K562 (cell line): ENCODE measurements at regions not wholly inside any gene's neighbourhood (a gene's known extent, or its start where the extent isn't known, plus 50 kb on each side); places are given as distances from the start of the nearest gene placed in this dataset.

ENCODE experiments used
- C11orf30 ChIP-seq: fragments of 450-650 bp; IDR thresholded peaks from 2 replicates; pipeline ENCODE4 v1.6.1; 2016; ENCODE audit warnings: low read depth, mild to moderate bottlenecking
- CBFB ChIP-seq: sonication (generic); formaldehyde crosslinking; IDR thresholded peaks from 2 replicates; pipeline ENCODE4 v1.4.0; 2020; ENCODE audit warnings: mild to moderate bottlenecking, missing genetic modification reagents
- CREBBP ChIP-seq: IDR thresholded peaks from one replicate; pipeline ENCODE4 v1.6.1; 2012; ENCODE audit warnings: low read depth, mild to moderate bottlenecking, control low read depth, inconsistent platforms, low read length
- DIDO1 ChIP-seq: fragments of 450-650 bp; IDR thresholded peaks from 2 replicates; pipeline ENCODE4 v1.6.1; 2016; ENCODE audit warnings: low read depth, missing biosample characterization, missing genetic modification characterization
- ERF ChIP-seq: fragments of 450-650 bp; formaldehyde crosslinking; IDR thresholded peaks from 2 replicates; pipeline ENCODE4 v1.4.0; 2020; ENCODE audit warnings: mild to moderate bottlenecking, mixed read lengths
- FIP1L1 ChIP-seq: fragments of 200-400 bp; formaldehyde crosslinking; IDR thresholded peaks from 2 replicates; pipeline ENCODE4 v1.6.1; 2018; ENCODE audit warnings: mild to moderate bottlenecking, low read depth, low read length; ENCODE audit not compliant: poor library complexity, severe bottlenecking
- FOXJ2 ChIP-seq: fragments of 200-800 bp; sonication (Bioruptor generic); IDR thresholded peaks from 2 replicates; pipeline ENCODE4 v1.6.1; 2016; ENCODE audit warnings: missing genetic modification characterization, missing compliant biosample characterization
- FOXK1 ChIP-seq: sonication (generic); formaldehyde crosslinking; IDR thresholded peaks from 2 replicates; pipeline ENCODE4 v1.8.0; 2022; ENCODE audit warnings: missing genetic modification reagents, mild to moderate bottlenecking, borderline replicate concordance
- GTF2B ChIP-seq: IDR thresholded peaks from 2 replicates; pipeline ENCODE4 v1.6.1; 2011; ENCODE audit not compliant: insufficient read length; ENCODE audit errors: extremely low read depth
- HMGN3 ChIP-seq: IDR thresholded peaks from 2 replicates; pipeline ENCODE4 v1.6.1; 2011; ENCODE audit warnings: borderline replicate concordance, low read depth, mild to moderate bottlenecking, mixed read lengths, low read length; ENCODE audit not compliant: insufficient read length; ENCODE audit errors: extremely low read depth
- KDM4B ChIP-seq, 2 experiments: fragments of 450-650 bp in 1 of 2; sonication (generic) in 1 of 2; IDR thresholded peaks; 2 replicates each; pipeline ENCODE4 v1.6.1; 2016 to 2017; ENCODE audit warnings: borderline replicate concordance in 2 of 2, antibody characterized with exemption in 1 of 2, low read depth in 1 of 2, mild to moderate bottlenecking in 1 of 2
- LCOR ChIP-seq: sonication (generic); formaldehyde crosslinking; IDR thresholded peaks from 2 replicates; pipeline ENCODE4 v1.8.0; 2022; ENCODE audit warnings: mild to moderate bottlenecking, missing genetic modification reagents
- MAFK ChIP-seq: IDR thresholded peaks from 2 replicates; pipeline ENCODE4 v1.6.1; 2011; ENCODE audit warnings: low read length, improper control_type of control experiment
- MCM5 ChIP-seq: fragments of 450-650 bp; IDR thresholded peaks from 2 replicates; pipeline ENCODE4 v1.6.1; 2016; ENCODE audit warnings: low read depth
- MEF2D ChIP-seq: conservative IDR thresholded peaks from 2 replicates; pipeline ENCODE4 v1.6.1; 2016; ENCODE audit warnings: low read depth, missing genetic modification characterization, missing compliant biosample characterization
- MYNN ChIP-seq, 2 experiments: sonication (generic); formaldehyde crosslinking in 1 of 2; IDR thresholded peaks; 2 replicates each; pipeline versions ENCODE4 v1.5.0 to v1.6.1; 2016 to 2020; ENCODE audit warnings: antibody characterized with exemption in 1 of 2, missing genetic modification reagents in 1 of 2
- NFXL1 ChIP-seq: fragments of 450-650 bp; formaldehyde crosslinking; IDR thresholded peaks from 2 replicates; pipeline ENCODE4 v1.4.0; 2021; ENCODE audit warnings: mild to moderate bottlenecking
- TAF9B ChIP-seq: fragments of 450-650 bp; IDR thresholded peaks from 2 replicates; pipeline ENCODE4 v1.6.1; 2018; ENCODE audit warnings: mild to moderate bottlenecking; ENCODE audit not compliant: partially characterized antibody
- THRB ChIP-seq: fragments of 450-650 bp; formaldehyde crosslinking; conservative IDR thresholded peaks from 2 replicates; pipeline ENCODE4 v1.4.0; 2022; ENCODE audit warnings: mild to moderate bottlenecking, missing genetic modification characterization
- XRCC4 ChIP-seq: IDR thresholded peaks from one replicate; pipeline ENCODE4 v1.6.1; 2011; ENCODE audit not compliant: insufficient read depth, insufficient read length; ENCODE audit errors: extremely low read depth
- ZBTB8A ChIP-seq: fragments of 450-650 bp; IDR thresholded peaks from 2 replicates; pipeline ENCODE4 v1.6.1; 2018; ENCODE audit warnings: mild to moderate bottlenecking, moderate library complexity; ENCODE audit not compliant: partially characterized antibody
- ZFP1 ChIP-seq: fragments of 450-650 bp; formaldehyde crosslinking; IDR thresholded peaks from 2 replicates; pipeline ENCODE4 v1.4.0; 2020; ENCODE audit warnings: mild to moderate bottlenecking, mixed read lengths
- ZNF79 ChIP-seq: fragments of 250-450 bp; sonication (Bioruptor Pico); IDR thresholded peaks from 2 replicates; pipeline ENCODE4 v1.4.0; 2020; ENCODE audit warnings: low read depth, mild to moderate bottlenecking, moderate library complexity
- TF ChIP-seq, protein P1 (sequence below), 2 experiments: fragments of 450-650 bp; IDR thresholded peaks; 2 replicates each; pipeline ENCODE4 v1.6.1; 2018; ENCODE audit warnings: mild to moderate bottlenecking in 2 of 2, low read depth in 1 of 2; ENCODE audit not compliant: partially characterized antibody in 2 of 2

- TF ChIP-seq CREBBP (no peak), ZFP1 (CRISPR knock-in tag) (no peak), MYNN (IDR thresholded peaks at IDR 0.05) (no peak), MYNN (CRISPR knock-in tag; IDR thresholded peaks at IDR 0.05) (no peak), NFXL1 (CRISPR knock-in tag) (no peak), GTF2B (no peak), MCM5 (no peak), XRCC4 (no peak), CBFB (CRISPR knock-in tag) (no peak), FIP1L1 (no peak), MAFK (no peak), TAF9B (no peak), THRB (CRISPR knock-in tag) (0 out of 2 replicates have a peak, but pooled peaks have one; percentile 25), C11orf30 (no peak), KDM4B (IDR thresholded peaks at IDR 0.05; ENCODE audit: borderline replicate concordance in 2 of 2, low read depth in 1 of 2) (peak in 1 of 2 experiments; percentile 70; a peak in 1 of 4 replicates), ZBTB8A (no peak), FOXK1 (CRISPR knock-in tag) (no peak), DIDO1 (tag) (no peak), ERF (CRISPR knock-in tag) (no peak), MEF2D (tag) (no peak), HMGN3 (no peak), ZNF79 (CRISPR knock-in tag) (no peak), LCOR (CRISPR knock-in tag) (no peak), FOXJ2 (tag) (no peak)
- TF ChIP-seq, protein P1, sequence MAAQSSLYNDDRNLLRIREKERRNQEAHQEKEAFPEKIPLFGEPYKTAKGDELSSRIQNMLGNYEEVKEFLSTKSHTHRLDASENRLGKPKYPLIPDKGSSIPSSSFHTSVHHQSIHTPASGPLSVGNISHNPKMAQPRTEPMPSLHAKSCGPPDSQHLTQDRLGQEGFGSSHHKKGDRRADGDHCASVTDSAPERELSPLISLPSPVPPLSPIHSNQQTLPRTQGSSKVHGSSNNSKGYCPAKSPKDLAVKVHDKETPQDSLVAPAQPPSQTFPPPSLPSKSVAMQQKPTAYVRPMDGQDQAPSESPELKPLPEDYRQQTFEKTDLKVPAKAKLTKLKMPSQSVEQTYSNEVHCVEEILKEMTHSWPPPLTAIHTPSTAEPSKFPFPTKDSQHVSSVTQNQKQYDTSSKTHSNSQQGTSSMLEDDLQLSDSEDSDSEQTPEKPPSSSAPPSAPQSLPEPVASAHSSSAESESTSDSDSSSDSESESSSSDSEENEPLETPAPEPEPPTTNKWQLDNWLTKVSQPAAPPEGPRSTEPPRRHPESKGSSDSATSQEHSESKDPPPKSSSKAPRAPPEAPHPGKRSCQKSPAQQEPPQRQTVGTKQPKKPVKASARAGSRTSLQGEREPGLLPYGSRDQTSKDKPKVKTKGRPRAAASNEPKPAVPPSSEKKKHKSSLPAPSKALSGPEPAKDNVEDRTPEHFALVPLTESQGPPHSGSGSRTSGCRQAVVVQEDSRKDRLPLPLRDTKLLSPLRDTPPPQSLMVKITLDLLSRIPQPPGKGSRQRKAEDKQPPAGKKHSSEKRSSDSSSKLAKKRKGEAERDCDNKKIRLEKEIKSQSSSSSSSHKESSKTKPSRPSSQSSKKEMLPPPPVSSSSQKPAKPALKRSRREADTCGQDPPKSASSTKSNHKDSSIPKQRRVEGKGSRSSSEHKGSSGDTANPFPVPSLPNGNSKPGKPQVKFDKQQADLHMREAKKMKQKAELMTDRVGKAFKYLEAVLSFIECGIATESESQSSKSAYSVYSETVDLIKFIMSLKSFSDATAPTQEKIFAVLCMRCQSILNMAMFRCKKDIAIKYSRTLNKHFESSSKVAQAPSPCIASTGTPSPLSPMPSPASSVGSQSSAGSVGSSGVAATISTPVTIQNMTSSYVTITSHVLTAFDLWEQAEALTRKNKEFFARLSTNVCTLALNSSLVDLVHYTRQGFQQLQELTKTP (IDR thresholded peaks at IDR 0.05; ENCODE audit: low read depth in 1 of 2, partially characterized antibody in 2 of 2): peak in 1 of 2 experiments; percentile 96
Measured at GRCh38 chr9:129401623-129402370, 219.1 kb downstream of the C9orf50 start (continued).
